Fibroblast of the aortic adventitia (primary cell): ENCODE measurements at regions not wholly inside any gene's neighbourhood (a gene's known extent, or its start where the extent isn't known, plus 50 kb on each side); places are given as distances from the start of the nearest gene placed in this dataset.
A peak's percentile ranks its signal among the peaks of the same experiment; 100 is the strongest.

Experiments used
- DNase-seq: peaks from one replicate; pipeline ENCODE4 v3.0.0-alpha.2; 2010; ENCODE audit warnings: low read depth
- H3K4me3 ChIP-seq: 2 replicates; pipeline ENCODE4 v1.5.1; 2011; ENCODE audit warnings: low read depth, mild to moderate bottlenecking, control low read depth, low read length, moderate library complexity
- TF ChIP-seq, protein P1 (sequence below): IDR thresholded peaks from 2 replicates; pipeline ENCODE4 v1.5.1; 2011; ENCODE audit warnings: mild to moderate bottlenecking, low read length, control low read depth, inconsistent platforms; ENCODE audit not compliant: insufficient read depth

DNA sequence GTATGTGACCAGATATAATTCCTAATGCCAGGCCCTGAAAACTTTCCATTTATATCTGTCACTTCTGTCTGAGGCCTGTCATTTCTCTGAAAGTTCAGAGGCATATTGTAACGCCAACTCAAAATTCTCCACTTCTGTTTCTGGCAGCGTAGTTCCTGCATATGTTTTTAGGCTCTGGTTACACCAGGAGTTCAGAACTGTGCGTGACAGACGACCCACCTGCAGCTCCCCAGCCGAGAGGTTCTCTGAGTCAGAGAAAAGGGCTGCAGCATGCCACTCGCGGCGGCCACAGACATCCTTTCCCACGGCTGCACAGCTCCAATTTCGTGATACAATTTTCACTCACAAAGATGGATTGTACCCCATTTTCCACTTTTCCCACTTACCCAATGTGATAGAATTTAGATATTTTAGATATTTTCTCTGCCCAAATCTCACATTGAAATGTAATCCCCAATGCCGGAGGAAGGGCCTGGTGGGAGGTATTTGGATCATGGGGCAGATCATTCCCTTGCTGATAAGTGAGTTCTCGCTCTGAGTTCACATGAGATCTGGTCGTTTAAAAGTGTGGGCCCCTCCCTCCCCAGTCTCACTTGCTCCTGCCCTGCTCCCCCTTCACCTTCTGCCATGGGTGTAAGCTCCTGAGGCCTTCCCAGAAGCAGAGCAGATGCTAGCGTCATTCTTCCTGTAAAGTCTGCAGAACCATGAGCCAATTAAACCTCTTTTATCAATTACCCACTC lies 308.1 kb downstream of the LIG4 start:
- TF ChIP-seq, protein P1, sequence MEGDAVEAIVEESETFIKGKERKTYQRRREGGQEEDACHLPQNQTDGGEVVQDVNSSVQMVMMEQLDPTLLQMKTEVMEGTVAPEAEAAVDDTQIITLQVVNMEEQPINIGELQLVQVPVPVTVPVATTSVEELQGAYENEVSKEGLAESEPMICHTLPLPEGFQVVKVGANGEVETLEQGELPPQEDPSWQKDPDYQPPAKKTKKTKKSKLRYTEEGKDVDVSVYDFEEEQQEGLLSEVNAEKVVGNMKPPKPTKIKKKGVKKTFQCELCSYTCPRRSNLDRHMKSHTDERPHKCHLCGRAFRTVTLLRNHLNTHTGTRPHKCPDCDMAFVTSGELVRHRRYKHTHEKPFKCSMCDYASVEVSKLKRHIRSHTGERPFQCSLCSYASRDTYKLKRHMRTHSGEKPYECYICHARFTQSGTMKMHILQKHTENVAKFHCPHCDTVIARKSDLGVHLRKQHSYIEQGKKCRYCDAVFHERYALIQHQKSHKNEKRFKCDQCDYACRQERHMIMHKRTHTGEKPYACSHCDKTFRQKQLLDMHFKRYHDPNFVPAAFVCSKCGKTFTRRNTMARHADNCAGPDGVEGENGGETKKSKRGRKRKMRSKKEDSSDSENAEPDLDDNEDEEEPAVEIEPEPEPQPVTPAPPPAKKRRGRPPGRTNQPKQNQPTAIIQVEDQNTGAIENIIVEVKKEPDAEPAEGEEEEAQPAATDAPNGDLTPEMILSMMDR: no peak
- no peak overlapping the region for H3K4me3 ChIP-seq
- DNase-seq: no peak

DNA sequence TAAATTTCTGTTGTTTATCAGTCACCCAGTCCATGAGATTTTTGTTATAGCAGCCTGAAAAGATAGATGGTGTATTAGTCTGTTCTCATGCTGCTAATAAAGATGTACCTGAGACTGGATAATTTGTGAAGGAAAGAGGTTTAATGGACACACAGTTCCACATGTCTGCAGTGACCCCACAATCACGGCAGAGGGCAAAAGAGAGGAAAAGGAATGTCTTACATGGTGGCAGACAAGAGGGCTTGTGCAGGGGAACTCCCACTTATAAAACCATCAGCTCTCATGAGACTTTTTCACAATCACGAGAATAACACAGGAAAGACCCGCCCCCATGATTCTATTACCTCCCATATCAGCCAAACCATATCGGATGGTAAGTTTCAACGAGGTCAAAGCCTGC lies 309.2 kb downstream of the LIG4 start:
- DNase-seq: no peak
- no peak overlapping the region for H3K4me3 ChIP-seq
- TF ChIP-seq, protein P1: no peak

DNA sequence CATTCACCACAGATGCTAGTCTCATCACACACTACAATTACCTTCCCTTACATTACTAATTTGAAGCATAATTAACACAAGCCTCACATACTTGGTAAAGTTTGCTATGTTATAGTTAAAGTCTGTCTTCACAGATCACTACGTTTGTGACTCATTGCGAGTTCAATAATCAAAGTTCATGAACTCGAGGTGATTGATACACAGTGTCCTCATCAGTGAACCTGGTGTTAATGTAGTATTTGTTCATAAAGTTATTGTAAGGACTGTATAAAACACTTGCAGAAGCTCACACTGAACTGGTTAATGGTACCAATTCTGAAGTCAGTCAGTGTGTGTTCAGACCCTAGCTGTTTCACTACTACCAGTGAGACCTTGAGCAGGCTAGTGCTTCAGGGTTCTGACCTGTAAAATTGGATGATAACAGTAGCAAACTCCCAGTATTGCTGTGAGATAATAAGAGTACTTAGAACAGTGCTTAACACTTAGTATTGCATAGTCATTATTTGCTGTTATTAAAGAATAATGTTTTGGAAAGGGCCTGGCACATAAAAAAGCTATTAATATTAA lies 313.3 kb downstream of the LIG4 start:
- TF ChIP-seq, protein P1: no peak
- no peak overlapping the region for H3K4me3 ChIP-seq
- no peak for DNase-seq

DNA sequence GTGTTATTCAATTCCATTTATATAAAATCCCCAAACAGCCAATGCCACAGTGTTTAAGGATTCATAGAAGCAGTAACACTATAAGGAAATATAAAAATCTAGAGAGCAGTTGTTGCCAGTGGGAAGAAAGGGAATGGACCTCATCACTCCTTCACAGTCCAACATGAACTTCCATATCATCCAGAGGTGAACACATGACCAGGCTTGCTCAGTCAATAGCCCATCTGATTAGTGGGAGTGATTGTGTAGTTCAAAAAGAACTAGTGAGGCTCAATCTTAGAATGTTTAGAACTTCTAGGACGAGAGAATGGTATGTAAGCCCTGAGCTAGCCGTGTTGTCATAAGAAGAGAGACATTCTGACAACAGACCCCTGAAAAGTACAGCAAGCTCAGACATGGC lies 314.1 kb downstream of the LIG4 start:
- no peak overlapping the region for H3K4me3 ChIP-seq
- TF ChIP-seq, protein P1: no peak
- no peak for DNase-seq

DNA sequence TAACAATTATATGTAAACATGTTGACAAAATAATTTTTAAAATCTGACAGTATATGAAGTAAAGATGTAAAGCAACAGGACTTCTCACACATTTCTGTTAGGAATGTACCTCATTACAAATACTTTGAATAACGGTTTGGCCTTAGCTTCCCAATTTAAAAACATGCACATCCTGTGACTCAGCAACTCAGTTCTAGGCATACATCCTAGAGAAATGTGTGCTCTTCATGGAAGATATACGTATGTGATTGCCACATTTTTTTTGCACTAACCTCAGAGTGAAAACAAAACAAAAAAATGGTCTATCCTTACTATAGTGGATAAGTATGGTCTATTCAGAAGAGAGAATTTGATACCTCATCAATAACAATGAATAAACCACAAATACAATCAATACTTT lies 314.6 kb downstream of the LIG4 start:
- DNase-seq: peak; percentile 4
- TF ChIP-seq, protein P1: no peak
- H3K4me3 ChIP-seq: no peak overlapping the region

DNA sequence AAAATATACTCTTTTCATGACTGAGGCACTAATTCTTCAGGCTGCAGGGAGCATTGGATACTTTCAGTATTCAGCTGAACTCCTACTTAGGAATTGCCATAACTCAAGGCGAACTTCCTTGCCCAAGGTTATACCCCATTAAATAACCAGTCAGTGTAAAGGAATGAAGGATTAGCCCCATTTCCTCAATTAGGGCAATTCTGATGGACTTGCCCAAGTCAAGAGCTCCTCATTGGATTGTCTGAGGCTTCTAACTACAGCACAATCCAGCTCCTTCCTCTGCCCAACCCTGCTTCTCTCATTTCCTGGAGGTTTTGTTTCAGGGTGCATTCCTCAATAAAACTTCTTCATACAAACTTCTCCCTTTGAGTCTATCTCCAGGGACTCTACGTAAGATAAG lies 329.2 kb downstream of the LIG4 start:
- DNase-seq: no peak
- H3K4me3 ChIP-seq: no peak overlapping the region
- TF ChIP-seq, protein P1: no peak
